ENCODE measurements at regions not wholly inside any gene's neighbourhood (a gene's known extent, or its start where the extent isn't known, plus 50 kb on each side); places are given as distances from the start of the nearest gene placed in this dataset.
A peak's percentile ranks its signal among the peaks of the same experiment; 100 is the strongest.

GRCh38 chr13:56347014-56347413, 793.7 kb upstream of the PRR20A start:
- no peaks in the 10 kb centered on the region for H3K9me2 ChIP-seq (replicated peaks; ENCODE audit: low read length)
- BruUV-seq (replicated peaks), result no TSS peak
- ATAC-seq, result no peak

GRCh38 chr13:56349866-56350265, 790.9 kb upstream of the PRR20A start:
- no peak overlapping the region for H3K4me2 ChIP-seq (ENCODE audit: low read length)
- H3F3A ChIP-seq (ENCODE audit: low read length, unreplicated experiment), result no peaks in the 10 kb centered on the region
- POLR2A ChIA-PET (ENCODE audit: unreplicated experiment), result interaction anchor here (0.6 kb wide), 1 partner anchor 433 kb away, joined by 3 read pairs; no protein-coding TSS in a partner anchor
- no peaks in the 10 kb centered on the region for H3K27me3 ChIP-seq (ENCODE audit: low read length)
- DNase-seq (no peak), ATAC-seq (no peak)
- no peaks in the 10 kb centered on the region for H3K79me2 ChIP-seq (ENCODE audit: low read length)
- no peak overlapping the region for H3K9ac ChIP-seq (ENCODE audit: low read length)
- H3K9me2 ChIP-seq (replicated peaks; ENCODE audit: low read length), result no peaks in the 10 kb centered on the region
- H3K9me3 ChIP-seq (ENCODE audit: low read length), result no peaks in the 10 kb centered on the region; the same call in 1 of the 2 replicates
- no TSS peak for BruUV-seq (replicated peaks)
- CTCF ChIA-PET, result no interaction called here
- H4K20me1 ChIP-seq (ENCODE audit: low read length), result no peaks in the 10 kb centered on the region
- H3K27ac ChIP-seq (ENCODE audit: low read length), result no peak overlapping the region
- TF ChIP-seq EZH2 (IDR thresholded peaks at IDR 0.05; ENCODE audit: low read length, unreplicated experiment) (no peak), CTCF (conservative IDR thresholded peaks at IDR 0.05; ENCODE audit: low read depth, low read length) (no peak), EZH2phosphoT487 (IDR thresholded peaks at IDR 0.05; ENCODE audit: borderline replicate concordance, low read length) (no peak)
- intact Hi-C loops (cut with micrococcal nuclease), result loop anchor here (10.0 kb wide), 1 partner anchor 1045 kb away; no protein-coding TSS in a partner anchor
- no peak overlapping the region for H2AFZ ChIP-seq (ENCODE audit: low read length)
- H3K36me3 ChIP-seq (ENCODE audit: low read depth, low read length), result no peaks in the 10 kb centered on the region
- no peak overlapping the region for H3K4me3 ChIP-seq (ENCODE audit: low read length)
- H3K4me1 ChIP-seq (ENCODE audit: insufficient read depth, low read length), result no peaks in the 10 kb centered on the region

More at GRCh38 chr13:56347014-56347413, 793.7 kb upstream of the PRR20A start:
- no peak for DNase-seq
- no peak overlapping the region for H2AFZ ChIP-seq (ENCODE audit: low read length)
- POLR2A ChIA-PET (ENCODE audit: unreplicated experiment), result no interaction called here
- no peaks in the 10 kb centered on the region for H4K20me1 ChIP-seq (ENCODE audit: low read length)
- no peaks in the 10 kb centered on the region for H3K27me3 ChIP-seq (ENCODE audit: low read length)
- H3K9me3 ChIP-seq (ENCODE audit: low read length), result no peaks in the 10 kb centered on the region; the same call in 1 of the 2 replicates
- no peaks in the 10 kb centered on the region for H3K36me3 ChIP-seq (ENCODE audit: low read depth, low read length)
- no peak overlapping the region for H3K4me3 ChIP-seq (ENCODE audit: low read length)
- CTCF ChIA-PET, result no interaction called here
- intact Hi-C loops (cut with micrococcal nuclease), result no loop called here
- TF ChIP-seq CTCF (conservative IDR thresholded peaks at IDR 0.05; ENCODE audit: low read depth, low read length) (no peak), EZH2 (IDR thresholded peaks at IDR 0.05; ENCODE audit: low read length, unreplicated experiment) (no peak), EZH2phosphoT487 (IDR thresholded peaks at IDR 0.05; ENCODE audit: borderline replicate concordance, low read length) (no peak)
- no peak overlapping the region for H3K4me2 ChIP-seq (ENCODE audit: low read length)
- no peak overlapping the region for H3K27ac ChIP-seq (ENCODE audit: low read length)
- no peak overlapping the region for H3K9ac ChIP-seq (ENCODE audit: low read length)
- no peaks in the 10 kb centered on the region for H3K79me2 ChIP-seq (ENCODE audit: low read length)
- H3F3A ChIP-seq (ENCODE audit: low read length, unreplicated experiment), result no peaks in the 10 kb centered on the region
- no peaks in the 10 kb centered on the region for H3K4me1 ChIP-seq (ENCODE audit: insufficient read depth, low read length)

- no peak overlapping the region for H3K4me2 ChIP-seq (ENCODE audit: low read length)
- DNase-seq (peak; percentile 28), ATAC-seq (peak; percentile 88)
Measured at GRCh38 chr13:56351041-56351440, 789.7 kb upstream of the PRR20A start.

More at GRCh38 chr13:56351041-56351440, 789.7 kb upstream of the PRR20A start:
- no peak for TF ChIP-seq CTCF (conservative IDR thresholded peaks at IDR 0.05; ENCODE audit: low read depth, low read length)
- TF ChIP-seq EZH2 (IDR thresholded peaks at IDR 0.05; ENCODE audit: low read length, unreplicated experiment), result no peak
- no peak for TF ChIP-seq EZH2phosphoT487 (IDR thresholded peaks at IDR 0.05; ENCODE audit: borderline replicate concordance, low read length)
- no peak overlapping the region for H2AFZ ChIP-seq (ENCODE audit: low read length)
- no peaks in the 10 kb centered on the region for H4K20me1 ChIP-seq (ENCODE audit: low read length)
- no peaks in the 10 kb centered on the region for H3K4me1 ChIP-seq (ENCODE audit: insufficient read depth, low read length)
- H3F3A ChIP-seq (ENCODE audit: low read length, unreplicated experiment), result no peaks in the 10 kb centered on the region
- H3K9ac ChIP-seq (ENCODE audit: low read length), result no peak overlapping the region
- CTCF ChIA-PET, result no interaction called here
- POLR2A ChIA-PET (ENCODE audit: unreplicated experiment), result interaction anchor here (0.7 kb wide), 1 partner anchor 1184 kb away, joined by 4 read pairs; no protein-coding TSS in a partner anchor
- intact Hi-C loops (cut with micrococcal nuclease), result loop anchor here (10.0 kb wide), 1 partner anchor 1046 kb away; no protein-coding TSS in a partner anchor
- no peaks in the 10 kb centered on the region for H3K27me3 ChIP-seq (ENCODE audit: low read length)
- no peak overlapping the region for H3K27ac ChIP-seq (ENCODE audit: low read length)
- no peak overlapping the region for H3K4me3 ChIP-seq (ENCODE audit: low read length)
- no peaks in the 10 kb centered on the region for H3K9me2 ChIP-seq (replicated peaks; ENCODE audit: low read length)
- peaks cover 2% of the 10 kb centered on the region for H3K9me3 ChIP-seq (ENCODE audit: low read length)
- H3K79me2 ChIP-seq (ENCODE audit: low read length), result no peaks in the 10 kb centered on the region
- no peaks in the 10 kb centered on the region for H3K36me3 ChIP-seq (ENCODE audit: low read depth, low read length)
- BruUV-seq (replicated peaks), result no TSS peak

Data from PC-3 (cell line).